ENCODE measurements at regions not wholly inside any gene's neighbourhood (a gene's known extent, or its start where the extent isn't known, plus 50 kb on each side); places are given as distances from the start of the nearest gene placed in this dataset.
A peak's percentile ranks its signal among the peaks of the same experiment; 100 is the strongest.

GRCh38 chr16:76913046-76913445 is 277.9 kb upstream of the MON1B start:
- no peak for DNase-seq

- no peak for DNase-seq
These were observed 264.9 kb upstream of the MON1B start for GRCh38 chr16:76926042-76926441.

GRCh38 chr16:76926595-76926994 is 264.4 kb upstream of the MON1B start:
- peak; percentile 65 for DNase-seq

- DNase-seq, result no peak
These were observed 259.8 kb upstream of the MON1B start for GRCh38 chr16:76931186-76931585.

GRCh38 chr16:76932541-76933211 is 258.3 kb upstream of the MON1B start:
- DNase-seq, result no peak

- DNase-seq, result no peak
These were observed 250.7 kb upstream of the MON1B start for GRCh38 chr16:76940251-76940650.

GRCh38 chr16:76941113-76941512 is 249.9 kb upstream of the MON1B start:
- DNase-seq, result no peak

GRCh38 chr16:76942089-76942488 is 248.9 kb upstream of the MON1B start:
- DNase-seq, result no peak

GRCh38 chr16:76943921-76944320 is 247.1 kb upstream of the MON1B start:
- no peak for DNase-seq

GRCh38 chr16:76946879-76947278 is 244.1 kb upstream of the MON1B start:
- DNase-seq, result peak; percentile 86

- no peak for DNase-seq
These were observed 243.2 kb upstream of the MON1B start for GRCh38 chr16:76947749-76948148.

GRCh38 chr16:76955629-76956028 is 235.4 kb upstream of the MON1B start:
- no peak for DNase-seq

- DNase-seq, result no peak
These were observed 234.6 kb upstream of the MON1B start for GRCh38 chr16:76956394-76956793.

GRCh38 chr16:76956841-76957240 is 234.1 kb upstream of the MON1B start:
- no peak for DNase-seq

GRCh38 chr16:76959166-76959565 is 231.8 kb upstream of the MON1B start:
- peak; percentile 85 for DNase-seq

GRCh38 chr16:76963614-76964315 is 227.2 kb upstream of the MON1B start:
- DNase-seq, result no peak

- no peak for DNase-seq
These were observed 226.4 kb upstream of the MON1B start for GRCh38 chr16:76964464-76965154.

- peak; percentile 80 for DNase-seq
These were observed 220.8 kb upstream of the MON1B start for GRCh38 chr16:76970087-76970744.

- DNase-seq, result no peak
These were observed 220.3 kb upstream of the MON1B start for GRCh38 chr16:76970745-76971099.

- DNase-seq, result no peak
These were observed 214.9 kb upstream of the MON1B start for GRCh38 chr16:76976101-76976500.

GRCh38 chr16:76976756-76977155 is 214.2 kb upstream of the MON1B start:
- DNase-seq, result no peak

GRCh38 chr16:76984196-76984595 is 206.8 kb upstream of the MON1B start:
- DNase-seq, result no peak

- peak; percentile 51 for DNase-seq
These were observed 205.5 kb upstream of the MON1B start for GRCh38 chr16:76985392-76986045.
